Natural killer cell (primary cell): ENCODE measurements at regions not wholly inside any gene's neighbourhood (a gene's known extent, or its start where the extent isn't known, plus 50 kb on each side); places are given as distances from the start of the nearest gene placed in this dataset.

ENCODE experiments used
- ATAC-seq, 3 donors: fragments of 150-1000 bp in 2 of 3; fragments of 200-7000 bp in 1 of 3; cut with Tn5 transposase; 1 replicate in 1 of 3; 2 replicates in 2 of 3; pipeline ENCODE4 v1.10.0; 2021; ENCODE audit warnings: mild to moderate bottlenecking in 2 of 3, moderate library complexity in 2 of 3
- DNase-seq, 2 donors: peaks; one replicate each; pipeline versions ENCODE4 v3.0.0 to v3.0.0-alpha.2; 2013 to 2021; ENCODE audit warnings: mixed read lengths in 1 of 2
- H3K27ac ChIP-seq: one replicate; pipeline ENCODE4 v1.5.1; 2013; ENCODE audit warnings: mild to moderate bottlenecking, low read length
- H3K27me3 ChIP-seq: one replicate; pipeline ENCODE4 v1.6.1; 2013; ENCODE audit warnings: low read length; ENCODE audit not compliant: control insufficient read depth, insufficient read depth
- H3K36me3 ChIP-seq: one replicate; pipeline ENCODE4 v1.6.1; 2013; ENCODE audit warnings: low read length; ENCODE audit not compliant: control insufficient read depth, insufficient read depth
- H3K4me1 ChIP-seq: one replicate; pipeline ENCODE4 v1.6.1; 2013; ENCODE audit warnings: low read length; ENCODE audit not compliant: control insufficient read depth, insufficient read depth
- H3K4me3 ChIP-seq: one replicate; pipeline ENCODE4 v1.5.1; 2013; ENCODE audit warnings: low read length
- H3K9me3 ChIP-seq: one replicate; pipeline ENCODE4 v1.6.1; 2013; ENCODE audit warnings: low read length; ENCODE audit not compliant: control insufficient read depth, insufficient read depth
- H3K27ac Mint-ChIP-seq, 2 donors: one replicate each; pipeline ENCODE4 v1.8.0; 2022; ENCODE audit warnings: mild to moderate bottlenecking in 2 of 2, mixed read lengths in 2 of 2, moderate library complexity in 1 of 2
- H3K27me3 Mint-ChIP-seq, 2 donors: one replicate each; pipeline ENCODE4 v1.8.0; 2022; ENCODE audit warnings: low read depth in 2 of 2, mixed read lengths in 2 of 2
- H3K36me3 Mint-ChIP-seq: one replicate; pipeline ENCODE4 v1.8.0; 2022; ENCODE audit warnings: mixed read lengths
- H3K4me1 Mint-ChIP-seq, 2 donors: one replicate each; pipeline ENCODE4 v1.8.0; 2022; ENCODE audit warnings: mixed read lengths in 2 of 2
- H3K4me3 Mint-ChIP-seq: one replicate; pipeline ENCODE4 v1.8.0; 2022; ENCODE audit warnings: mild to moderate bottlenecking, moderate library complexity, mixed read lengths
- H3K9me3 Mint-ChIP-seq, 2 donors: one replicate each; pipeline ENCODE4 v1.8.0; 2022; ENCODE audit warnings: mixed read lengths in 2 of 2
- CTCF ChIP-seq: fragments of 200-600 bp; IDR thresholded peaks from one replicate; pipeline ENCODE4 v1.8.0; 2022; ENCODE audit warnings: antibody characterized with exemption
- WGBS: methylation state at CpG from one replicate; pipeline ENCODE4 v1.1.7; 2013; ENCODE audit warnings: missing lambda C conversion rate; ENCODE audit not compliant: insufficient coverage; 5-methylcytosine and 5-hydroxymethylcytosine counted together
- intact Hi-C: fragments of 100-400 bp; cut with micrococcal nuclease; formaldehyde crosslinking; loops from one replicate; pipeline ENCODE4 v1.14.2; 2022

GRCh38 chr3:186454881-186455703, 89.1 kb downstream of the CRYGS start:
- 94% methylated on average over 13 of the region's 14 CpGs for WGBS
- H3K36me3 ChIP-seq: no peaks in the 10 kb centered on the region
- no peak overlapping the region for H3K27ac Mint-ChIP-seq
- H3K4me1 ChIP-seq: no peaks in the 10 kb centered on the region
- H3K4me3 ChIP-seq: no peak overlapping the region
- no peak overlapping the region for H3K4me3 Mint-ChIP-seq
- TF ChIP-seq CTCF: no peak
- intact Hi-C loops: no loop called here
- peaks cover 3 to 9% of the 10 kb centered on the region in 2 donors for H3K27me3 Mint-ChIP-seq
- DNase-seq: no peak
- no peaks in the 10 kb centered on the region for H3K36me3 Mint-ChIP-seq
- ATAC-seq: no peak
- H3K4me1 Mint-ChIP-seq: no peaks in the 10 kb centered on the region
- H3K9me3 ChIP-seq: no peaks in the 10 kb centered on the region
- no peaks in the 10 kb centered on the region for H3K9me3 Mint-ChIP-seq
- H3K27ac ChIP-seq: no peak overlapping the region
- H3K27me3 ChIP-seq: no peaks in the 10 kb centered on the region

- 88% methylated on average over 4 of the region's 4 CpGs for WGBS
- no peaks in the 10 kb centered on the region for H3K9me3 ChIP-seq
- no peak for DNase-seq
- H3K27ac ChIP-seq: no peak overlapping the region
- TF ChIP-seq CTCF: no peak
- Mint-ChIP-seq H3K4me1 (no peaks in the 10 kb centered on the region), H3K36me3 (no peaks in the 10 kb centered on the region), H3K4me3 (no peak overlapping the region), H3K9me3 (no peaks in the 10 kb centered on the region), H3K27ac (no peak overlapping the region), H3K27me3 (peaks cover 0 to 3% of the 10 kb centered on the region in 2 donors)
- intact Hi-C loops: no loop called here
- no peak for ATAC-seq
- no peak overlapping the region for H3K4me3 ChIP-seq
- no peaks in the 10 kb centered on the region for H3K4me1 ChIP-seq
- H3K36me3 ChIP-seq: no peaks in the 10 kb centered on the region
- H3K27me3 ChIP-seq: no peaks in the 10 kb centered on the region
Measured at GRCh38 chr3:186453531-186453930, 90.6 kb downstream of the CRYGS start.

GRCh38 chr3:186452517-186452916, 90.5 kb upstream of the DGKG start:
- H3K27ac ChIP-seq: no peak overlapping the region
- TF ChIP-seq CTCF: no peak
- no peaks in the 10 kb centered on the region for H3K36me3 ChIP-seq
- Mint-ChIP-seq H3K27ac (no peak overlapping the region), H3K4me1 (no peaks in the 10 kb centered on the region), H3K9me3 (no peaks in the 10 kb centered on the region), H3K36me3 (no peaks in the 10 kb centered on the region), H3K27me3 (peaks cover 0 to 6% of the 10 kb centered on the region in 2 donors), H3K4me3 (no peak overlapping the region)
- no peaks in the 10 kb centered on the region for H3K9me3 ChIP-seq
- ATAC-seq (no peak), DNase-seq (no peak)
- H3K27me3 ChIP-seq: no peaks in the 10 kb centered on the region
- WGBS: 93% methylated on average over 8 of the region's 8 CpGs
- H3K4me3 ChIP-seq: no peak overlapping the region
- intact Hi-C loops: no loop called here
- H3K4me1 ChIP-seq: no peaks in the 10 kb centered on the region

DNA sequence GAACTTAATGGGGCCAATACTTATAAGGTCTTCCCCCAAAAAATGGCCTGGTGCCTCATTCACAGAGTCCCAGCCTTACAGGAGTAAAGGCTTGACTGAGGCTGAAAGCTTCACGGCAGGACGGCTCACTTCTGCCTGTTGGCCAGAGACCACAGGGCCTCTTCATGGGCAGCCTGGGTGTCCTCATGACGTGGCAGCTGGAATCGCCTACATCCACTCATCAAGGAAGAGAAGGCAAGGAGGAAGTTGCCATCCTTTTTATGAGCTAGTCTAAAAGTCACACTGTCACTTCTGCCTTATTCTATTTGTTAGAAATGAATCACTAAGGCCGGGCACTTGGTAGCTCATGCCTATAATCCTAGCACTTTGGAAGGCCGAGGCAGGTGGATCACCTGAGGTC, 89.3 kb upstream of the DGKG start:
- TF ChIP-seq CTCF: no peak
- H3K4me3 Mint-ChIP-seq: no peak overlapping the region
- H3K9me3 ChIP-seq: no peaks in the 10 kb centered on the region
- no peak for ATAC-seq
- 79% methylated on average over 6 of the region's 6 CpGs for WGBS
- no peaks in the 10 kb centered on the region for H3K36me3 ChIP-seq
- H3K4me1 ChIP-seq: no peaks in the 10 kb centered on the region
- no peak for DNase-seq
- no peaks in the 10 kb centered on the region for H3K27me3 ChIP-seq
- H3K4me3 ChIP-seq: no peak overlapping the region
- peaks cover 1 to 6% of the 10 kb centered on the region in 2 donors for H3K27me3 Mint-ChIP-seq
- H3K27ac Mint-ChIP-seq: no peak overlapping the region
- H3K36me3 Mint-ChIP-seq: no peaks in the 10 kb centered on the region
- no peaks in the 10 kb centered on the region for H3K4me1 Mint-ChIP-seq
- no peak overlapping the region for H3K27ac ChIP-seq
- intact Hi-C loops: no loop called here
- no peaks in the 10 kb centered on the region for H3K9me3 Mint-ChIP-seq
